Lung (tissue), 11 donors: ENCODE measurements at regions not wholly inside any gene's neighbourhood (a gene's known extent, or its start where the extent isn't known, plus 50 kb on each side); places are given as distances from the start of the nearest gene placed in this dataset.

Experiments
- ATAC-seq: fragments of 200-7000 bp; cut with Tn5 transposase; one replicate; pipeline ENCODE4 v1.9.1; 2020; ENCODE audit warnings: moderate number of reproducible peaks; ENCODE audit not compliant: insufficient read depth, low FRiP score
- DNase-seq, 3 donors: peaks; one replicate each; pipeline ENCODE4 v3.0.0-alpha.2; 2013 to 2017
- H3K27ac ChIP-seq, 2 donors: one replicate each; pipeline ENCODE4 v1.5.1; 2013; ENCODE audit warnings: mild to moderate bottlenecking in 2 of 2, moderate library complexity in 2 of 2, control low read depth in 1 of 2, inconsistent platforms in 1 of 2, low read depth in 1 of 2, low read length in 1 of 2
- H3K27me3 ChIP-seq, 3 donors: one replicate each; pipeline ENCODE4 v1.5.1; 2013; ENCODE audit warnings: low read length in 2 of 3; ENCODE audit not compliant: control insufficient read depth in 3 of 3, insufficient read depth in 3 of 3
- H3K36me3 ChIP-seq, 4 donors: one replicate each; pipeline ENCODE4 v1.5.1; 2013; ENCODE audit warnings: low read length in 4 of 4, mild to moderate bottlenecking in 1 of 4, moderate library complexity in 1 of 4; ENCODE audit not compliant: control insufficient read depth in 4 of 4, insufficient read depth in 4 of 4
- H3K4me1 ChIP-seq, 5 donors: one replicate each; pipeline ENCODE4 v1.5.1; 2013; ENCODE audit warnings: low read length in 5 of 5, mild to moderate bottlenecking in 2 of 5, moderate library complexity in 1 of 5; ENCODE audit not compliant: control insufficient read depth in 5 of 5, insufficient read depth in 5 of 5
- H3K4me3 ChIP-seq: one replicate; pipeline ENCODE4 v1.5.1; 2013; ENCODE audit warnings: mild to moderate bottlenecking, control low read depth, moderate library complexity
- H3K9ac ChIP-seq, 2 donors: one replicate each; pipeline ENCODE4 v1.5.1; 2013; ENCODE audit warnings: low read length in 2 of 2, control low read depth in 1 of 2; ENCODE audit not compliant: insufficient read depth in 1 of 2
- H3K9me3 ChIP-seq, 4 donors: one replicate each; pipeline ENCODE4 v1.5.1; 2013; ENCODE audit warnings: low read length in 3 of 4, mild to moderate bottlenecking in 1 of 4, moderate library complexity in 1 of 4; ENCODE audit not compliant: control insufficient read depth in 4 of 4, insufficient read depth in 3 of 4
- WGBS, 2 donors: extraction: QIAGEN DNeasy Blood & Tissue Kit; methylation state at CpG; one replicate each; pipeline ENCODE4 v1.1.7; 2013; 5-methylcytosine and 5-hydroxymethylcytosine counted together
- TF ChIP-seq, protein P1 (sequence below): IDR thresholded peaks from 2 replicates; pipeline ENCODE4 v1.5.1; 2012; ENCODE audit warnings: mild to moderate bottlenecking; ENCODE audit errors: control extremely low read depth, extremely low read depth
- donor health status: control.
- donor health status: control.
- donor health status: Bipolar disorder and iron deficiency.
- donor health status: healthy.
- donor health status: DM: yes; HTN: yes; CAD: no.

DNA sequence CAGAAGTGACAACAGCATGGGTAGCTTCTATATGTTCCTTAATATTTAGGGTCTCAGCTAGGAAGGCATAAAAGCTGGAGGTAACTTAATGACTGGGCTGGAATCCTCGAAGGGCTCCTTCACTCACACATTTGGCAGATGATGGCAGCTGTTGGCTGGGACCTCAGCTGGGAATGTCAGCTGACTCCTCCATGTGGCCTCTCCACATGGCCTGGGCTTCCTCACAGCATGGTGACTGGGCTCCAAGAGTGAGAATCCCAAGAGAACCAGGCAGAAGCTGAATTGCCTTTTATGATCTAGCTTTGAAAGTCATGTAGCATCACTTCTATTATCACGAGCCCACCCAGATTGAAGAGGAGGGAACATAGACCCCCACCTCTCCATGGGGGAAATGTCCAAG is 54.9 kb downstream of the TET3 start:
- H3K4me1 ChIP-seq, result peaks cover 0 to 20% (median 13%) of the 10 kb centered on the region in 5 donors
- H3K9ac ChIP-seq, result no peak overlapping the region
- TF ChIP-seq, protein P1, sequence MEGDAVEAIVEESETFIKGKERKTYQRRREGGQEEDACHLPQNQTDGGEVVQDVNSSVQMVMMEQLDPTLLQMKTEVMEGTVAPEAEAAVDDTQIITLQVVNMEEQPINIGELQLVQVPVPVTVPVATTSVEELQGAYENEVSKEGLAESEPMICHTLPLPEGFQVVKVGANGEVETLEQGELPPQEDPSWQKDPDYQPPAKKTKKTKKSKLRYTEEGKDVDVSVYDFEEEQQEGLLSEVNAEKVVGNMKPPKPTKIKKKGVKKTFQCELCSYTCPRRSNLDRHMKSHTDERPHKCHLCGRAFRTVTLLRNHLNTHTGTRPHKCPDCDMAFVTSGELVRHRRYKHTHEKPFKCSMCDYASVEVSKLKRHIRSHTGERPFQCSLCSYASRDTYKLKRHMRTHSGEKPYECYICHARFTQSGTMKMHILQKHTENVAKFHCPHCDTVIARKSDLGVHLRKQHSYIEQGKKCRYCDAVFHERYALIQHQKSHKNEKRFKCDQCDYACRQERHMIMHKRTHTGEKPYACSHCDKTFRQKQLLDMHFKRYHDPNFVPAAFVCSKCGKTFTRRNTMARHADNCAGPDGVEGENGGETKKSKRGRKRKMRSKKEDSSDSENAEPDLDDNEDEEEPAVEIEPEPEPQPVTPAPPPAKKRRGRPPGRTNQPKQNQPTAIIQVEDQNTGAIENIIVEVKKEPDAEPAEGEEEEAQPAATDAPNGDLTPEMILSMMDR, result no peak
- DNase-seq (no peak), ATAC-seq (no peak)
- H3K4me3 ChIP-seq, result no peak overlapping the region
- H3K36me3 ChIP-seq, result no peaks in the 10 kb centered on the region
- WGBS, 2 donors, result 78 to 86% methylated on average over 2 of the region's 2 CpGs
- H3K27me3 ChIP-seq, result no peaks in the 10 kb centered on the region
- no peak overlapping the region for H3K27ac ChIP-seq
- H3K9me3 ChIP-seq, result peaks cover 0 to 4% (median 0%) of the 10 kb centered on the region in 4 donors

DNA sequence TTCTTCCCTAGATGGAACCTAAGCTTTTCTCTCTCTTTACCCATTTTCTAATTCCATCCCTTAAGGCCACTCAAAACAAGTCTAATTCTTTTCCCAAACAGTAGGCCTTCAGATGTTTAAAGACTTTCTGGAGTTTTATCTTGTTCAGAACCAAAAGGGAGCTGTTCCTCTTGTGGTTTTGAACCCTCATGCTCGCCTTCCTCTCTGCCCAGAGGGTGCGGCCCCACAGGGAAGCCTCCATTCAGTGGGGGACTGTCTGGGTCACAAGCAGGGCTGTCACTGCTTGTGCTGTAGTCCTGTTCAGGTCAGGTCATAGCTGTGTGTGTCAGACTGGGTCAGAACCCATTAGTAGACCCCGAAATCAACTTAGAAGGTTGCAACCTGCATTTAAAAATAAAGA is 56.5 kb downstream of the TET3 start:
- Histone ChIP-seq H3K27ac (no peak overlapping the region), H3K9ac (no peak overlapping the region), H3K36me3 (no peaks in the 10 kb centered on the region), H3K4me3 (no peak overlapping the region), H3K9me3 (peaks cover 0 to 4% (median 0%) of the 10 kb centered on the region in 4 donors), H3K4me1 (peaks cover 0 to 23% (median 14%) of the 10 kb centered on the region in 5 donors), H3K27me3 (no peaks in the 10 kb centered on the region)
- 49 to 79% methylated on average over 3 of the region's 3 CpGs for WGBS, 2 donors
- TF ChIP-seq, protein P1, result no peak
- no peak for DNase-seq
- ATAC-seq, result no peak

DNA sequence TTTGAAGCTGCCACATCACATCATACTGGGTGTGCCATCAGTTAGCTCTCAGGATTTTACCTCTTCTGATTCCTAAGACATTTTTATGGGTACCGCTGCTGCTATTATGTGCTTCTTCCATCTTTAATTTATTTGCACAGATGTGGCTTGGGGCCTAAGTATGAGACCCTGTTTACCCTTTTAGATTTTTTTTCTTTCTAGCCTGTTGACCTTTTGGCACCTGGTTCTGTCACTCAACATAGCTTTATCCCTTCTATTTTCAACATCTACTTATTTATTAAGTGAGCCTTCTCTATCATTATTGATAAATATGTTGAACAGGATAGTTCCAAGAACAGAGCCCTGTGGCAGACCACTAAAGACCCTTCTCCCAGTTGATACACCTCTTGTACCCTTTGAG is 57.0 kb downstream of the TET3 start:
- peaks cover 0 to 23% (median 8%) of the 10 kb centered on the region in 5 donors for H3K4me1 ChIP-seq
- no peak overlapping the region for H3K27ac ChIP-seq
- DNase-seq, result no peak
- no peak overlapping the region for H3K4me3 ChIP-seq
- ATAC-seq, result no peak
- no peaks in the 10 kb centered on the region for H3K27me3 ChIP-seq
- TF ChIP-seq, protein P1, result no peak
- H3K9me3 ChIP-seq, result peaks cover 0 to 4% (median 0%) of the 10 kb centered on the region in 4 donors
- WGBS, 2 donors, result 96 to 100% methylated on average over 1 of the region's 1 CpG
- H3K36me3 ChIP-seq, result peaks cover 0 to 5% (median 1%) of the 10 kb centered on the region in 4 donors
- H3K9ac ChIP-seq, result no peak overlapping the region

DNA sequence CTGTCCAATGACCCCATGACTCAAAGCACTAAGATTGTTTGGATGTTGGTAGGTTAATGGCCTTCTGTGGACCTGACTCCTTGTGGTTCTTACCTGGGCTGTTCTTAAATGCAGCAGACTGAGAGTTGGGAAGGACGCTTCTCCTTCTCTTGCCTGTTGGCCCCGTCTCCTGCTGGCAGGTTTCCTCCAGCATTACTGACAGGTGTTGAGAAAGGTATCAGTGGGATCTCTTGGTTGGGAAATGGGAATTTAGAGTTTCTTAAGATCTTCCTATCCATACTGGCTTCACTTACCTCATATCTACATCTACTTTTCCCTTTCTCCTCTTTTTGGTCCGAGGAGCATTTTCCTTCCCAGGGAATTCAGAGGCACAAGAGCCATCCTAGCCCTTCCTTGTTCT is 57.9 kb downstream of the TET3 start:
- Histone ChIP-seq H3K27me3 (no peaks in the 10 kb centered on the region), H3K9ac (no peak overlapping the region), H3K27ac (no peak overlapping the region), H3K4me3 (no peak overlapping the region), H3K36me3 (peaks cover 0 to 13% (median 3%) of the 10 kb centered on the region in 4 donors), H3K9me3 (peaks cover 0 to 4% (median 0%) of the 10 kb centered on the region in 4 donors), H3K4me1 (peaks cover 0 to 20% (median 2%) of the 10 kb centered on the region in 5 donors)
- TF ChIP-seq, protein P1, result no peak
- ATAC-seq (no peak), DNase-seq (no peak)
- WGBS, 2 donors, result 88 to 96% methylated on average over 3 of the region's 3 CpGs
